ENCODE measurements at regions not wholly inside any gene's neighbourhood (a gene's known extent, or its start where the extent isn't known, plus 50 kb on each side); places are given as distances from the start of the nearest gene placed in this dataset.

GRCh38 chr2:151025816-151026215 lies 235.8 kb downstream of the RBM43 start:
- TF ChIP-seq CTCF (conservative IDR thresholded peaks at IDR 0.05) (no peak), ZFX (IDR thresholded peaks at IDR 0.05) (no peak)
